Coronary artery (tissue), 2 donors: ENCODE measurements at regions not wholly inside any gene's neighbourhood (a gene's known extent, or its start where the extent isn't known, plus 50 kb on each side); places are given as distances from the start of the nearest gene placed in this dataset.

ENCODE experiments used
- DNase-seq: peaks from one replicate; pipeline ENCODE4 v3.0.0-alpha.2; 2017; ENCODE audit warnings: low spot score
- H3K27ac ChIP-seq, 2 donors: fragments of 200-600 bp; sonication (generic); one replicate each; pipeline ENCODE4 v1.5.1; 2016 to 2019
- H3K4me3 ChIP-seq: fragments of 200-600 bp; sonication (generic); 2 replicates; pipeline ENCODE4 v1.5.1; 2016; ENCODE audit warnings: mild to moderate bottlenecking, moderate library complexity
- TF ChIP-seq, protein P1 (sequence below): fragments of 200-600 bp; sonication (generic); IDR thresholded peaks from one replicate; pipeline ENCODE4 v1.5.1; 2019; ENCODE audit warnings: antibody characterized with exemption

DNA sequence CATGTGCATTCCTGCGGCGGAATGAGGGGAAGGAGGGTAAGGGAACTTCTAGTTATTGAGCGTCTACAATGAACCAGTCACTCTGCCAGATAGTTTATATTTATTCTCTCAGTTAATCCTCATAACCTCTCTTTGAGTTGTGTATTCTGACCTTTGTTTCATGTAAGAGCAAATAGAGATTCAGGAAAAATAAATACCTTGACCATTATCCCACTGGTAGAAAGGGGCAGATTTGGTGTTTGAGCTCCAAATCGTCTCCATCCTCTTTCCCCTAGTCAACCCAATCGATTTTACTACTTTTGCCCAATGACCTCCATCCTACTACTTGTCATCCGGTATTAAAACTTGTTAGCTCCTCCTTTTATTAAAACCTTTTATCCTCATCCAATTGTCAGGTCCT is 157.1 kb upstream of the SESN3 start:
- no peak for DNase-seq
- TF ChIP-seq, protein P1, sequence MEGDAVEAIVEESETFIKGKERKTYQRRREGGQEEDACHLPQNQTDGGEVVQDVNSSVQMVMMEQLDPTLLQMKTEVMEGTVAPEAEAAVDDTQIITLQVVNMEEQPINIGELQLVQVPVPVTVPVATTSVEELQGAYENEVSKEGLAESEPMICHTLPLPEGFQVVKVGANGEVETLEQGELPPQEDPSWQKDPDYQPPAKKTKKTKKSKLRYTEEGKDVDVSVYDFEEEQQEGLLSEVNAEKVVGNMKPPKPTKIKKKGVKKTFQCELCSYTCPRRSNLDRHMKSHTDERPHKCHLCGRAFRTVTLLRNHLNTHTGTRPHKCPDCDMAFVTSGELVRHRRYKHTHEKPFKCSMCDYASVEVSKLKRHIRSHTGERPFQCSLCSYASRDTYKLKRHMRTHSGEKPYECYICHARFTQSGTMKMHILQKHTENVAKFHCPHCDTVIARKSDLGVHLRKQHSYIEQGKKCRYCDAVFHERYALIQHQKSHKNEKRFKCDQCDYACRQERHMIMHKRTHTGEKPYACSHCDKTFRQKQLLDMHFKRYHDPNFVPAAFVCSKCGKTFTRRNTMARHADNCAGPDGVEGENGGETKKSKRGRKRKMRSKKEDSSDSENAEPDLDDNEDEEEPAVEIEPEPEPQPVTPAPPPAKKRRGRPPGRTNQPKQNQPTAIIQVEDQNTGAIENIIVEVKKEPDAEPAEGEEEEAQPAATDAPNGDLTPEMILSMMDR, result no peak
- H3K4me3 ChIP-seq, result no peak overlapping the region
- H3K27ac ChIP-seq, result no peak overlapping the region

DNA sequence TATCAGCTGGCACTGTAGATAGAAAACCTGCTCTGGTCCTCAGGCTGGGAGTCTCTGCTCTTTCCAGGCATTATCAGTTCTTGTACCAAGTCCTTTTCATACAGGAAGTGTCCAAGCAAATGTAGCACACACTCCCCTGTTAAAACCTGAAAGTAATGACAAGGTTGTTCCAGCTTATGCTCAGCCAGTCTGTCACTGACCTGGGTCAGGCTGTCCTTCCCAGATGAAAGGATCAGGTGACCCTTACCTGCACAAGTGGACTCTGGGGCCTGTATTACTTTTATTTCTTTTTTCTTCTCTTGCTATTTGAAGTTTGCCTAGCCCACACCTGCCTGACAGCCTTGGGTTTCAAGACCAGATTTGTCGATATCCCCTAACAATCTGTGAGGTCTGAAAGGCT is 156.3 kb upstream of the SESN3 start:
- H3K4me3 ChIP-seq, result no peak overlapping the region
- TF ChIP-seq, protein P1, result no peak
- no peak for DNase-seq
- no peak overlapping the region for H3K27ac ChIP-seq

DNA sequence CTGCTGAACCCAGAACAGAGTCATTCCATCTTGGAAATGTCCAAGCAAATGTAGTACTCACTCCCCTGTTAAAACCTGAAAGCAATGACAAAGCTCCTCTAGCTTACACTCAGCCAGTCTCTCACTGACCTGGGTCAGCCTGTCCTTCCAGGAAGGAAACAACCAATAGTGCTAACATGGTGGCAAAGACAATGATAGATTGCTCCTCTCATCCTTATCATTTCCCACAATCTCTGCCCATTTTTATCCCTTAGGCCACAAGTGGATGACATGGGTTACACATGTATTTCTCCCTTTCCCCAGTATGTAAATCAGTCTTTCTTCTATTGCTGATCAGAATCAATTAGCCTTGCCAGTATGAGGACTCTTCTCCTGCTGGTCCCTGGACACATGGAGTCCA is 154.6 kb upstream of the SESN3 start:
- H3K27ac ChIP-seq, result no peak overlapping the region
- DNase-seq, result no peak
- TF ChIP-seq, protein P1, result no peak

DNA sequence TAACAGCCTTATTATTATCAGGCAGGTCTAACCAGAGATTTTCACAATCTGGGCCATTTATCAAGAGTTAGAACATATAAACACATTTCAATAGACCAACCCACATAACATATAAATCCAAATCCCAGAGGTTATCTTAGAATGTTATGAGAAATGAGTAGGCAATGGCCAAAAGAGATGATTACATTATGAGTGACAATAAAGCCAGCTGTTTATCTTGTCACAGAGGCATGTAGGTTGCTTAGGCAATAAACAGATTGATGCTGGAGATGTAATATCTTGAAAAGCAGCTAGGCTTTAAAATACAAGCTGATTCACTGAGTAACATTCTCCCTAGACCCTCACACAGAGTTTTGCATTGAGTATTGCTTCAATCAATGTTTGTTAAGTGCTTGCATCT is 148.5 kb upstream of the SESN3 start:
- DNase-seq, result no peak
- TF ChIP-seq, protein P1, result no peak
- Histone ChIP-seq H3K4me3 (no peak overlapping the region), H3K27ac (no peak overlapping the region)

More for the DNA sequence above, 154.6 kb upstream of the SESN3 start:
- H3K4me3 ChIP-seq, result no peak overlapping the region

DNA sequence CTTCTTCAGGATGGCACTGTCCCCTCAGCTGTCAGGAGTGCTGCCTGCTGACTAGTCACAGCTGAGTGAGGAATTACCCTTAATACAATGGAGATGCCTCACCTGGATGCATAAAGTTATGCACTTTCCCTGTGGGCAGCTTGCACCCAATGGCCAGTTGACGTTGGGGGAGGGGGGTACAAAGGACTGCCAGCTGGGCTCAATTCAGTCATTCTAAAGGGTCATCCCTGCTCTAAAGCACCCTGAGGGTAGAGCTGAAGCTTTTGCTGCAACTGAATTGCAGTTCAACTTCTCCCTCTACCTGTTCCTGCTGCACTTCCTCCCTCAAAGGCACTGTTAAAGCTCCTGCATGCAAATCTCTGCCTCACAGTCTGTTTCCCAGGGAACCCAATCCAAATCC is 147.8 kb upstream of the SESN3 start:
- DNase-seq, result no peak
- no peak overlapping the region for H3K27ac ChIP-seq
- no peak overlapping the region for H3K4me3 ChIP-seq
- TF ChIP-seq, protein P1, result no peak

DNA sequence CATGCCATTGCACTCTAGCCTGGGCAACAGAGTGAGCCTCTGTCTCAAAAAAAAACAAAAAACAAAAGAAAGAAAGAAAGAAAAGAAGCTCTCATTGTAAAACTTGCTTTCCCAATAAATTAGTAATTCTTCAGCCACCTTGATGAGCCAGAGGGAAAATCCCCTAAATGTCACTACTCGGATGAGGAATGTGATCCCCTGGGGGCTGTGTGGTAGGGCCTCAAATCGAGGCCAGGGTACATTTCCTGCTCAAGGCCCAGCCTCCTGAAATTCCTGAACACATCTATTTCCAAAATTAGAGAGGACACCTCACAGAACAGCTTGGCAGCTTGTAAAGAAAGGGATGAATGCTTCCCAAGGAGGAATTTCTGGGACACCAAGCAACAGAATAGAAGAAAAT is 147.1 kb upstream of the SESN3 start:
- TF ChIP-seq, protein P1, result no peak
- H3K4me3 ChIP-seq, result no peak overlapping the region
- H3K27ac ChIP-seq, result no peak overlapping the region
- DNase-seq, result no peak

DNA sequence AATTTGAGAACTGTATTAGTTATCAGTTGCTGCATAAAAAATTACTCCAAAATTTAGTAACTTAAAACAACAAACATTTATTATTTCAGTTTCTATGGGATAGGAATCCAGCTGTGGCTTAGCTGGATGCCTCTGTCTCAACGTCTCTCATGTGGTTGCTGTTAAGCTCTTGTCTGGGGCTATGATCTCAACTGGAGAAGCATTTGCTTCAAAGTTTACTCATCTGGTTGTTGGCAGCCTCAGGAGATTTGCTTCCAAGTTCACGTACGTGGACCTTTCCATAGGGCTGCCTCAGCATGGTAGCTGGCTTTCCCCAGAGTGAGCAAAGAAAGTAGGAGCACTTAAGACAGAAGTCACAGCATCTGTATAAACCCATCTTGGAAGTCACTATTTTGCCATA is 144.9 kb upstream of the SESN3 start:
- Histone ChIP-seq H3K4me3 (no peak overlapping the region), H3K27ac (no peak overlapping the region)
- TF ChIP-seq, protein P1, result no peak
- DNase-seq, result no peak
